NT2/D1 (cell line): ENCODE measurements at regions not wholly inside any gene's neighbourhood (a gene's known extent, or its start where the extent isn't known, plus 50 kb on each side); places are given as distances from the start of the nearest gene placed in this dataset.

Source experiments
- DNase-seq: peaks from one replicate; pipeline ENCODE4 v3.0.0-alpha.2; 2011; ENCODE audit warnings: low read depth, low spot score
- H3K27me3 ChIP-seq: 2 replicates; pipeline ENCODE4 v1.6.0; 2011; ENCODE audit warnings: mild to moderate bottlenecking; ENCODE audit not compliant: insufficient read length, insufficient read depth
- H3K36me3 ChIP-seq: 2 replicates; pipeline ENCODE4 v1.6.1; 2011; ENCODE audit warnings: mild to moderate bottlenecking, low read length, mixed read lengths; ENCODE audit not compliant: insufficient read depth, insufficient read length
- H3K4me1 ChIP-seq: 2 replicates; pipeline ENCODE4 v1.5.1; 2011; ENCODE audit not compliant: insufficient read depth, insufficient read length
- H3K4me3 ChIP-seq: 2 replicates; pipeline ENCODE4 v1.5.1; 2011; ENCODE audit warnings: low read depth; ENCODE audit not compliant: insufficient read length
- H3K9ac ChIP-seq: 2 replicates; pipeline ENCODE4 v1.6.0; 2011; ENCODE audit warnings: low read depth; ENCODE audit not compliant: insufficient read length
- H3K9me3 ChIP-seq: 2 replicates; pipeline ENCODE4 v1.5.1; 2011; ENCODE audit warnings: mild to moderate bottlenecking, low read length; ENCODE audit not compliant: insufficient read depth
- SUZ12 ChIP-seq: IDR thresholded peaks from 2 replicates; pipeline ENCODE4 v1.6.1; 2011; ENCODE audit not compliant: insufficient read length, insufficient read depth; ENCODE audit errors: extremely low read depth
- YY1 ChIP-seq: IDR thresholded peaks from 2 replicates; pipeline ENCODE4 v1.6.1; 2011; ENCODE audit not compliant: insufficient read length, insufficient read depth
- ZNF274 ChIP-seq: IDR thresholded peaks from 2 replicates; pipeline ENCODE4 v1.6.1; 2011; ENCODE audit warnings: mild to moderate bottlenecking, low read depth, low read length

DNA sequence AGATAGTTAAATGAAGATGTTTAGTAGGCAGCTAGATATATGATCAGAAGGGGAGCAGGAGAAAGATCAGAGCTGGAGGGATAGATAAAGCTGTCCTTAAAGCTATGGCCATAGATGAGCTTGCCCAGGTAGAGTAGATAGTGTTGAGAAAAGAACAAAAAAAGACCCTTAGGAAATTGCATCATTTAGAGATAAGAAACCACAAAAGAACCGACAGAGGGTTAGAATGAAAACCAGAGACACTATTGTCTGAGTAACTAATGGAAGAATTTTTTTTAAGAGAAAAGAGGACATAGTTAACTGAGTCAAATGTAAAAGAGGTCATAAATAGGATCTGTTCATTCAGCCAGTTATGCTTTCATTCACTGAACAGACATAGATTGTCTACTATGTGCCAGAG, 101.8 kb downstream of the TNFAIP3 start:
- no peaks in the 10 kb centered on the region for H3K36me3 ChIP-seq
- TF ChIP-seq YY1 (no peak), SUZ12 (no peak)
- no peak for DNase-seq
- no peaks in the 10 kb centered on the region for H3K9me3 ChIP-seq
- no peaks in the 10 kb centered on the region for H3K4me1 ChIP-seq
- H3K27me3 ChIP-seq, result no peaks in the 10 kb centered on the region
- no peak overlapping the region for H3K4me3 ChIP-seq
- no peak overlapping the region for H3K9ac ChIP-seq

DNA sequence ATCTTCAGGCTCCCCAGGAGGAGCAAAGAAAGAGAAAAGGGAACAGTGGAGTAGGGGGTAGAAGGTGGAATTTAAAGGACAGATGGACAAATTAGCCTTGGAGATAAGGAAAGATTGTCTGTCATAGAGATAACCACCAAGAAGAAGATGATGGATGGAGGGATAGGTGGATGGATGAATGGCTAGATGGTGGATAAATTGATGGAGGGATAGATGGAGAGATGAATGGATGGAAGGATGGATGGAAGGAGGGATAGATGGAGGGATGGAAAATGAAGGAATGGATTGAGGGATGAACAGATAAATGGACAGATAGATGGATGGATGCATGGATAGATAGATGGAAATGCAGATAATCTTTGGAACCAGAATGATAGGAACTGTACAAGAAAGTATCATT, 102.8 kb downstream of the TNFAIP3 start:
- no peak for TF ChIP-seq ZNF274
- no peaks in the 10 kb centered on the region for H3K36me3 ChIP-seq
- DNase-seq, result no peak
- no peak overlapping the region for H3K9ac ChIP-seq
- H3K9me3 ChIP-seq, result no peaks in the 10 kb centered on the region
- no peaks in the 10 kb centered on the region for H3K27me3 ChIP-seq
- no peak overlapping the region for H3K4me3 ChIP-seq
- H3K4me1 ChIP-seq, result no peaks in the 10 kb centered on the region

DNA sequence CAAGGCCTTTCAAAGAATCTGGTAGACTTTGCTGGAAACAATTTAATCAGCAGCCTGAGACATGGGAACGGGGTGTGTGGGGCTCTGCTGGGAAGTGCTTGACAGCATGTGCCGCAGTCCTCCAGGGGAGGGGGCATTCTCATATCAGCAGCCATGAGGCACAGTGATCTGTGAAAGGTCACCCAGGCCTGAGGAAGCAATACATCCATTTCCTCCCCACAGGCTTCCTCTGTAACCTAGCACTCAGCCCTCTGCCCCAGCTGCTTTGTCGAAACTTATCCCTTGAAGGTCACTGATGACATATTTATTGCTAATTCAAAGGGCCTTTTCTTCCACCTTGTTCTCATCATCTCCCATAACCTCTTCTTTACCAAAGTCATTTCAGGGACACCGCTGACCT, 103.3 kb downstream of the TNFAIP3 start:
- no peaks in the 10 kb centered on the region for H3K9me3 ChIP-seq
- H3K27me3 ChIP-seq, result no peaks in the 10 kb centered on the region
- DNase-seq, result no peak
- H3K36me3 ChIP-seq, result no peaks in the 10 kb centered on the region
- TF ChIP-seq YY1 (no peak), SUZ12 (no peak), ZNF274 (no peak)
- no peak overlapping the region for H3K9ac ChIP-seq
- H3K4me1 ChIP-seq, result no peaks in the 10 kb centered on the region
- no peak overlapping the region for H3K4me3 ChIP-seq

DNA sequence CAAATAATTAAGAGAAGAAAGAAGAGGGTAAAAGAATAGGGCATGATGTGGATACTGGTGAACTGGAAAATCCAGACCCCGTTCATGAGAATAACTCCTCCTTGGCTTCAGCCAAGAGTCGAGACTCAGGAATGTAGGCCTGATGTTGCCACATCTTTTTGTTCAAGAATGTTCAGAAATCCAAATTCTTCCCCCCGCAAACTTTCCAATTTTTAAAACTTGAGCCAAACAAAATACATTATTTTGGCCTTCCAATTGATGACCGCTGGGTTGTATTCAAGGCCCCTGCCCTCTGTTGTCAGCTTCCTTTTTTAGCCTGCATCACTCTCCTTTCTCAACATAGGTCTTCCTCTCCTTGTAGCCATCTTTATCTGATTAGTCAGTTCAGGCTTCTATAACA, 106.1 kb downstream of the TNFAIP3 start:
- H3K4me3 ChIP-seq, result no peak overlapping the region
- H3K9me3 ChIP-seq, result no peaks in the 10 kb centered on the region
- no peaks in the 10 kb centered on the region for H3K36me3 ChIP-seq
- TF ChIP-seq SUZ12 (no peak), YY1 (no peak), ZNF274 (no peak)
- H3K9ac ChIP-seq, result no peak overlapping the region
- no peak for DNase-seq
- no peaks in the 10 kb centered on the region for H3K4me1 ChIP-seq
- H3K27me3 ChIP-seq, result no peaks in the 10 kb centered on the region

DNA sequence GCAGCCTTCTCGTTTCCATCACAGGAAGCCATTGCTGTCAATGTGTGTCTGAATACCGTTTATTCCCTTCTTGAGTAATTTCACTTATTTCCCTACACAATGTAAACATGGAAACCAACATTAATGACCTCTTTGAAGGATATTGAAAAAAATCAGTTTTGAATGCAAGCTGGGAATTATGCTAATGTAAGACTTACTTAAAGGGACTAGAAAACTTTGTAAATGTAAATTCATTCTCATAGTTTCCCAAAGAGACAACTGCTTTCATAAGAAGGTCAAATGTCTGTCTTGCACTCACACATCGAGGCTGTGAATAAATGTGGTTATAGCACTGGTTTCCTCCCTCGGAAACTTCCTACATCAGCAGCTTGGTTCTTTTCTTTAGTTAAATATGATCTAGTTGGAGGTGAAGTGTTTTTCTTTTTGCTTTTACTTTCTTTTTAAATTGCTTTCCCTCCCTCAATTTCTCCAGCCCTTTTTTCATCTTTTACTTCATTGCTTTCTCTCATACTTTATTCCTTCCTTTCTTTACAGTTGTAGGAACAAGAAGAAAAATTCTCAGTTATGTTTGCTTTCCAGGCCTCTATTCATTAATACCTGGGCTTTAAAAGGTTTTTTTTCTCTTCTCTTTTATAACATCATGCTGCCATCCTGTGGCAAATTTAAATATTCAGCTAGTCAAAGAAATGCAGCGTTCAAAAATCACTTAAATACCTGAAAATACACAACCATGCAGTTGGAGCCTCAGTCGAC, 108.3 kb downstream of the TNFAIP3 start:
- no peaks in the 10 kb centered on the region for H3K27me3 ChIP-seq
- DNase-seq, result no peak
- no peak for TF ChIP-seq YY1
- no peak for TF ChIP-seq SUZ12
- no peaks in the 10 kb centered on the region for H3K36me3 ChIP-seq
- no peak overlapping the region for H3K4me3 ChIP-seq
- H3K4me1 ChIP-seq, result no peaks in the 10 kb centered on the region
- no peaks in the 10 kb centered on the region for H3K9me3 ChIP-seq
- H3K9ac ChIP-seq, result no peak overlapping the region

DNA sequence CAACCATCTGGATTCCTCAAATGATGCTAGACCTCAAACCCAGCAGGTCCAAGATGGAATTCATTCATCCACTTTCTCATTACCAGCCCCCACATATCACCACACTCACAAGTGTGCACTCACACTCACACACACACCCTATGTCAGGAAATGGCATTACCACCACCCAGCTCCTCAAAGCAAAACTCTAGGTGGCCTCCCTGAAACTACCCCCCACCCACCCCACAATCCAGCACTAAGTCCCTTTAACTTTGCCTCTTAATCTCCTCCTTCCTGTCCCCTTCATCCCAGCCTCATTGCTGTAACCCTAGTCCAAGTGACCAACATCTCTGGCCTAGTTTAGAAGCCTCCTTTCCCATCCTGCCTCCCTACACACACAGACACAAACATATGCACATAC, 109.4 kb downstream of the TNFAIP3 start:
- Histone ChIP-seq H3K36me3 (no peaks in the 10 kb centered on the region), H3K4me3 (no peak overlapping the region), H3K9ac (no peak overlapping the region), H3K27me3 (no peaks in the 10 kb centered on the region), H3K4me1 (no peaks in the 10 kb centered on the region), H3K9me3 (no peaks in the 10 kb centered on the region)
- TF ChIP-seq YY1 (no peak), SUZ12 (no peak)
- no peak for DNase-seq

DNA sequence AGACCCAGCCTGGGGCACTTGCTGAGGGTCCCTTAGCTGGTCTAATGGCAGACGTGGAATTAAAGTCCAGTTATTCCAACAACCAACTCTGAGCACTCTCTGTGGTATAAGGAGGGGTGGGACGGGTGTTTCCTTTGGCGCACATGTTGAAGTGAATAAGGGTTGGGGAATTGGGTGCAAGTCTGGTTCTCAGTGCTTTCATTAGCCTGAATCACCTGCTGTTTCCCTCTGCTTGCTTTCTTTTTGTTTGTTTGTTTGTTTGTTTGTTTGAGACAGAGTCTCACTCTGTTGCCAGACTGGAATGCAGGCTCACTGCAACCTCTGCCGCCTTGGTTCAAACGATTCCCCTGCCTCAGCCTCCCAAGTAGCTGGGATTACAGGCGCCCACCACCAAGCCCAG, 110.1 kb downstream of the TNFAIP3 start:
- Histone ChIP-seq H3K4me1 (no peaks in the 10 kb centered on the region), H3K27me3 (no peaks in the 10 kb centered on the region), H3K9me3 (no peaks in the 10 kb centered on the region), H3K4me3 (no peak overlapping the region), H3K9ac (no peak overlapping the region), H3K36me3 (no peaks in the 10 kb centered on the region)
- DNase-seq, result no peak
- no peak for TF ChIP-seq SUZ12
- no peak for TF ChIP-seq YY1
- TF ChIP-seq ZNF274, result no peak

DNA sequence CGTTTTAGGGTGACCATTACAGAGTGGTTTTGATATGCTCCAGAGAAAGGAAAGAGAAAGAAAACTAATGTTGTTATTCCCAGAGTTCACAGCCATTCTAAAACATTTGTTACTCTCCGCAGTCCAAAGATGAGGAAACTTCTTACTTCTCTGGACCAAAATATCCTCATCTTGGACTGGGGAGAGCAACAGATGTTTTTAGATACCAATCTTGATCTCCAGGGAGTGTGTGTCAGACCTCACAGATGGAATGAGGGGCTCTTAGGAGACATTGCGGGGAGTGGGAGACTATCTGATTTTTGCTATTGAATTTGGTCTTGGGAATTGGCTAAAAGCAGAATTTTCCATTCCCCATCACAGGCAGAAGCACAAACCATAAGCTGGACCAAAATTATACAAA, 110.8 kb downstream of the TNFAIP3 start:
- DNase-seq, result no peak
- Histone ChIP-seq H3K4me1 (no peaks in the 10 kb centered on the region), H3K27me3 (no peaks in the 10 kb centered on the region), H3K9me3 (no peaks in the 10 kb centered on the region), H3K36me3 (no peaks in the 10 kb centered on the region), H3K4me3 (no peak overlapping the region), H3K9ac (no peak overlapping the region)
- TF ChIP-seq SUZ12, result no peak
- no peak for TF ChIP-seq YY1
- no peak for TF ChIP-seq ZNF274
